Bone marrow (tissue), 2 donors: ENCODE measurements at regions not wholly inside any gene's neighbourhood (a gene's known extent, or its start where the extent isn't known, plus 50 kb on each side); places are given as distances from the start of the nearest gene placed in this dataset.
"Not testable (repeated sequence)": the region's sequence is repeated elsewhere in the genome, so short reads cannot be mapped to it uniquely, and the experiment has no call there.

Experiments
- DNase-seq, 2 donors: peaks; one replicate each; lab custom pipeline; 2025; lab: John Stamatoyannopoulos, UW

- not testable (repeated sequence) for DNase-seq
Observed at GRCh38 chr5:21482983-21483650, 1370.0 kb downstream of the CDH12 start.

GRCh38 chr5:21482522-21482921 is 1370.6 kb downstream of the CDH12 start:
- DNase-seq = not testable (repeated sequence)

DNA sequence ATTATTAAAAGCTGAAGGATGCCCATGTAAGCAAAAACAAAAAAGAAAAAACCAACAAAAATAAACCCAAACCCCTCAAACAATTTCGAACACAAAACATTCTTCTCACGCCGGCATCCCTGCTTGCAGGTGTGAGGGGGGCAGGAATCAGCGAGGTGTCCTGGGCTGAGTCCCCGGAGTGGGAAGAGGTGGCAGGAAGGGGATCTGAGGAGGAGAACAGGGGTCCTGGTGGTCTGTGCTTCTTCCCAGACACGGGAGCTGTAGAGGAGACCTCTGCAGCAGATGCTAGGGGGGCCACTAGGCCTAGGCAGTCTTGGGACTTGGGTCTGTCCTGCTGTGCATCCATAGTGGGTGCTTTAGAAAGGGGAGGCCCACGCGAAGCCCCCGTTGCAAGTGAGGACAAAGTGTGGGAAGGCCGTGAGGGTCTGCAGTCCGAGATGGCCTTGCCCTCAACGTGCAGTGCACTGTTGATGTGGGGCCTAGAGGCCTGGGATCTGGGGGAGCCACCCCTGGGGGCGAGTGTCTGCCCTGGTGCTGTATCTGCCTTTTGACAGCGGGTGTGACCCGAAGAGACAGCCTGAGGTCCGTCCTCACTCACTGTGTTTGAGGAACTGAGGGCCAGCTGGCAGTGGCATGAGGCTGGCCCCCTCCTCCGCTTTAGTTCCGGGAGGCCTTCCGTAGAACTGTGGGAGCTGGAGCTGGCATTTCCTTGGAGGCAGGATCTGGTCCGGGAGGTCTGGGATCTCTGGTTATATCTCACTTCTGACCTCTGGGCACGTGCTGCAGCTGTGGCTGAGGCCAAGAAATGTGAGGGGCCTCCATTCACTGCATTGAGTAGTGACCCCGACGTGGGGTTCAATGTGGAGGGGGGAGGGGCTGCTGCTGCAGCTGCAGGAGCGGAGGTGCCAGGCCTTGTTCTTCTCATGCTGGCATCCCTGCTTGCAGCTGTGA is 1371.5 kb downstream of the CDH12 start:
- not testable (repeated sequence) for DNase-seq

- not testable (repeated sequence) for DNase-seq
Observed at GRCh38 chr5:21480054-21480453, 1373.1 kb downstream of the CDH12 start.

DNA sequence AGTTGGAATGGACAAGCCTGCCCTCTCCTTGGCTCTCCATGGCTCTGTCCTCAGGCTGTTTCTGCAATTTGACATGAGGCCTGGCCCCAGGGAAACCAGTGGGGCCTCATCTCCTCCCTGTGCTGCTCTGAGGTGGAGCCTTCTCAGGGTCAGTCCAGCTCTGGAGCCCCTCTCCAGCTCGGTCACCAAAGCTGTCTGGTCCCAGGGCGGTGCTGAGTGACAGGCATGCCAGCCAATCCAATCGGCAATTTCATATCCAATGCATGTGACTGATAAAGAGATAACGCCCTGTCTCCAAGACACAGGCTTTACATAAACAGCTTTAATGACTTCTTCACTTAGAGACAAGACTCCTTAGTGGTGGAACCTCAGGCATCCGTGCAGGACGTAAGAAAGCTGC is 1379.2 kb downstream of the CDH12 start:
- not testable (repeated sequence) for DNase-seq

GRCh38 chr5:21473436-21473835 is 1379.7 kb downstream of the CDH12 start:
- not testable (repeated sequence) for DNase-seq

DNA sequence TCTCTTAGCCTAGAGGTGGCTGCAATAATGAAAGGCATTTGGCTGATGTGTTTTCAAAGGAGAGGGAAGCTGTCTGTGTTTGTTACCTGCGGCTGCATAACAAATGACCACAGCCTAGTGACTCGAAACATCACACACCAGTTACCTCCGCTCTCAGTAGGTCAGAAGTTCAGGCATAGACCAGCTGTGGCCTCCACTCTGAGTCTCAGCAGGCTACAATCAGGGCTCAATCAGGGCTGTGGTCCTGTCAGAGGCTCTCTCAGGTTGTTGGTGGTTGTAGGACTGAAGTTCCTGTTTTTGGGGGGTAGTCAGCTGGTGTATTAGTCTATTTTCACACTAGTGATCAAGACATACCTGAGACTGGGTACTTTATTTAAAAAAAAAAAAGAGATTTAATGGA is 1381.5 kb downstream of the CDH12 start:
- not testable (repeated sequence) for DNase-seq

DNA sequence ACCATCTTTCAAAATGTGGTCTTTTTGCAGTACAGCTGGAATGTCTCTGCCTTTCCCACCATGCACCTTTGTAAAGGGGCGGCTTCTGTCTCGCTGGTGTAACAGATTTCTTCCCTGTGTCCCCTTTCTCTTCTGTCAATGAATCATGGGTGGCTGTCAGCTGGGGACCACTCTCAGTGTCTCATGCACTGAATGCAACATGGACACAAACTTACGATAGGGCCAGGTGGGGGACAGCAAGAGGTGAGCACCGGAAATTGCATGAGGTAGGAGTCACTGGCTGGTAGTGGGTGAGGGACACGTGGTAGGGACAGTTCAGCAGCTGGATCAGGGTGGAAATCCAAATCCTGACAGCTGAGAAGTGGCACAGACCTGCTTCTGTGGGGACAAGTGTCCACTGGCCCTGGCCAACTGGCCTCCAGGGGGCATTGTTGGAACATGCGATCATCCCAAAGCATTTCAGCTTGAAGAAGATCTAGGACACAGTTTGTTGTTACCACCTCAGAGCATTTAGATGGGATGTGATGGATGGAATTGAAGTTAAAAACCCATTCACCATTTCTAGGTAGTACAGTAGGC is 1383.5 kb downstream of the CDH12 start:
- DNase-seq = not testable (repeated sequence)

- not testable (repeated sequence) for DNase-seq
Observed at GRCh38 chr5:21467544-21467943, 1385.6 kb downstream of the CDH12 start.

DNA sequence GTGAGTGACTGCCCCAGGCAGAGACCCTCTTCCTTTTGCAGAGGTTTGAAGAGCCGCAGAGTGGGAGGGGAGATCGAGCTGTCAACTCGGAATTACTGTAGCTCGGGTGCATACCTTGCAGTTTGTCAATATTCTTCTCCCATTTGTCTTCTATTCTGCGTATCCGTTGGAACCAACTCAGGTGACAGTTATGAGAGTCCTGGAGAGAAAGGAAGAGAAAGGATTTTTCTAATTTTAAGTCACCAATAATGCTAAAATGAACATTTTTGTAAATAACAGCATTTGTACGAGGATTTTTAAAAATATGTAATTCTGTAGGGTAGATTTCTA is 1393.4 kb downstream of the CDH12 start:
- not testable (repeated sequence) for DNase-seq

DNA sequence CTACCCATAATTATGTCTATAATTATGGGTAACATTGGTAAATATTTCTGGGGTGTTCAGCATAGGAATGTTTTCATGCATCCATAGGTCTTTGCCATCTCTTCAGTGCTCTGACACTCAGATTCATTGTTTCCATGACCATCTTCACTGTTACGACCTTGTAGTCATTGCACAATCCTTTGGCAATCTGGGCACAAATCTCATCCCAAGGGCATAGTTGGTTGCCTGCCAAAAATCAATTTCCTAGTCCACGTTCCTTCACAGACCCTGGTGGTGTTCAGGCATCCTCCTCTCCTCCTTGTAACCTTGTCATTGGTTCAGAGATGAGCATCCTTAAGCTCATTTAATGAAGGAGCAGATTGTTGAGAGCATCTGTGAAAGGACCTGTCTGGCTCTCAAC is 1400.7 kb downstream of the CDH12 start:
- no peak for DNase-seq

GRCh38 chr5:21432646-21433045 is 1420.5 kb downstream of the CDH12 start:
- DNase-seq = no peak

DNA sequence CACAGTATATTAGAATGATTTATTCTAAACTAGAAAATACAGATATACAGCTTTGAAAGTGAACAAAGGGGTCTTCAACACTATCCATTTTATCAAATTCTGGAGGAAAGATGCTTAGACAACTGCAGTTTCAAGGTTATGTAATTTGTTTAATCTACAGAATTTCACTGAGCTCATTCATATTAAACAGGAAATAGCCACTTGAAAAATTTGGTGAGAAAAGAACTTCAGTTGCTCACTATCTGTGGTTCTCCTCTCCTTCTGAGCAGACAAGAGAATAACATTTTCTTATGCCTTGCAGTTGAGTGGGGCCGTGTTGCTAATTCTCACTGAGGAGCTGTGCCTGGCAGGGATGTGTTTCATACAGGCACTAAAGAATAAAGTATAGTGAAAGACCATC is 1428.2 kb downstream of the CDH12 start:
- DNase-seq = no peak

GRCh38 chr5:21419383-21419782 is 1431.4 kb upstream of the CDH18 start:
- DNase-seq = no peak

- DNase-seq = not testable (repeated sequence)
Observed at GRCh38 chr5:21402089-21402488, 1414.1 kb upstream of the CDH18 start.

DNA sequence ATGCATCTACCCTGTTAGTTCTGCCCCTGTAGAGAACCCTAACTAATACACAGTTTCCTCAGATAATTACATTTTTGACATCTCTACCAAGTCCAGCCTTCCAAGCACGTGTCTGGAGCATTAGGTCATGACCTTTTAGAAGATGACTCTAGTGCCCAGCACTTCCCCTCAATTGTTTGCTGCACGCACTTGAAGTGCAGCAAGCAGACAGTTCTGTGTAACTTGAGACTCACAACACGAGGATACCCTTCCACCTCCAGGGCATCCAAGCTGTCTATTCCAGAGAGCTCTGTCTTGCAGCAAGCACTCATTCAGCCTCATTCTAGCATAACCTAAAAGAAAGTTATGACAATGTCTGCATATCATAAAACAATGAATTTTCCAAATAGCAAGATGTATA is 1410.5 kb upstream of the CDH18 start:
- no peak for DNase-seq

DNA sequence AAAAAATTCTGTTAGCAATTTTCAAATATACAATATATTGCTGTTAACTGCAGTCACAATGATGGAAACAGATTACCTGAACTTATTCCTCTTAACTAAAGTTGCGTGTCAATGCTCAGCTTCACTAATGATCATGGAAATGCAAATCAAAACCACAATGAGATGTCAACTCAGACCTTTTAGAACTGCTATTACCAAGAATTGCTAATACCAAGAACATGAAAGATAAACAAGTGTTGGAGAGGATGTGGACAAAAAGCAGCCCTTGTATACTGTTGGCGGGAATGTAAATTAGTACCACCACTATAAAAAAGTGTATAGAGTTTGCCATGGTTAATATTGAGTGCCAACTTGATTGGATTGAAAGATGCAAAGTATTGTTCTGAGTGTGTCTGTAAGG is 1409.7 kb upstream of the CDH18 start:
- DNase-seq = no peak

- no peak for DNase-seq
Observed at GRCh38 chr5:21391506-21391905, 1403.5 kb upstream of the CDH18 start.

- DNase-seq = not testable (repeated sequence)
Observed at GRCh38 chr5:21360754-21361153, 1372.8 kb upstream of the CDH18 start.

DNA sequence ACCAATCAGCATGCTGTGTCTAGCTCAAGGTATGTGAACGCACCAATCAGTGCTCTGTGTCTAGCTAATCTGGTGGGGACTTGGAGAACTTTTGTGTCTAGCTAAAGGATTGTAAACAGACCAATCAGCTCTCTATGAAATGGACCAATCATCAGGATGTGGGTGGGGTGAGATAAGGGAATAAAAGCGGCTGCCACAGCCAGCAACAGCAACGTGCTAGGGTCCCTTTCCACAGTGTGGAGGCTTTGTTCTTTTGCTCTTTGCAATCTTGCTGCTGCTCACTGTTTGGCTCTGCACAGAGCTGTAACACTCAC is 1353.9 kb upstream of the CDH18 start:
- not testable (repeated sequence) for DNase-seq

- not testable (repeated sequence) for DNase-seq
Observed at GRCh38 chr5:21341203-21341947, 1353.4 kb upstream of the CDH18 start.

- not testable (repeated sequence) for DNase-seq
Observed at GRCh38 chr5:21340233-21340632, 1352.2 kb upstream of the CDH18 start.
